ENCODE measurements at regions not wholly inside any gene's neighbourhood (a gene's known extent, or its start where the extent isn't known, plus 50 kb on each side); places are given as distances from the start of the nearest gene placed in this dataset.

- DNase-seq (ENCODE audit: low spot score) = no peak
- in situ Hi-C loops (cut with HindIII; ENCODE audit: low sequenced_read_pairs) = no loop called here
These were observed 251.7 kb downstream of the BCL11A start for GRCh38 chr2:60301726-60302125.

GRCh38 chr2:60299179-60299578 lies 254.3 kb downstream of the BCL11A start:
- no peak for DNase-seq (ENCODE audit: low spot score)
- in situ Hi-C loops (cut with HindIII; ENCODE audit: low sequenced_read_pairs) = no loop called here

GRCh38 chr2:60298006-60298696 lies 255.3 kb downstream of the BCL11A start:
- in situ Hi-C loops (cut with HindIII; ENCODE audit: low sequenced_read_pairs) = no loop called here
- no peak for DNase-seq (ENCODE audit: low spot score)

DNA sequence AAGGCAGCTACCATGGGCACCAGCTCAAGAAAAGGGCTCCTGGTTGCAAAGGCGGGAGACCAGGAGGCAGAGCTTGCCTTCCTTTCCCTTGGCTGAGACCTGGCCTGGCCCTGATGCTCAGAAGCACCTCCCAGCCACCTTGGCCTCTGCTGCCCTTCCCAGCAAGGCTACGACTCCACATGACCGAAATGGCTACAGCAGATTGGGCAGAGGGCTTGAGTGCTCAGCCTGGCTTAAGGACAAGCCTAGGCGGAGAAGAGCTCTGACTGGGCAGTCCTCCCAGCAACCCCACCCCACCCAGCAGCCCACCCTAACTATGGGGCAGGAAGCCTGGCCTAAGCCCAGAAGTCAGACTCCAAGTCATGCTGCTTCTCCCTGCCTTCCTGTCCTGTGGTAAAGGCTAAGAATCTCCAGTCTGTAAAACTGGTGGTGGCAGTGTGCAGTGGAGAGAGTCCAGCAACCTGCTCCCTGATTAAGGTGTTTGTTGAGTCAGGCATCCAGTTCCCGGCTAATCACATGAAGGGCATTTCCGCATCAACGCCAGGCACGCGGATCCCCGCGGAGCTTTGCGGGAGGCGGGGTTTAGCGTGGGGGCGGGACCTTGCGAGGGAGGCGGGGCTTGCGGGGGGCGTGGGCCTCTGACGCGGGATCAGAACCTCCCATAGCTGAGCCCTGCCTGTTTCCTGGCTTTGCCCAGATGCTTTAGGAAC lies 256.0 kb downstream of the BCL11A start:
- no peak for DNase-seq (ENCODE audit: low spot score)
- in situ Hi-C loops (cut with HindIII; ENCODE audit: low sequenced_read_pairs) = no loop called here

DNA sequence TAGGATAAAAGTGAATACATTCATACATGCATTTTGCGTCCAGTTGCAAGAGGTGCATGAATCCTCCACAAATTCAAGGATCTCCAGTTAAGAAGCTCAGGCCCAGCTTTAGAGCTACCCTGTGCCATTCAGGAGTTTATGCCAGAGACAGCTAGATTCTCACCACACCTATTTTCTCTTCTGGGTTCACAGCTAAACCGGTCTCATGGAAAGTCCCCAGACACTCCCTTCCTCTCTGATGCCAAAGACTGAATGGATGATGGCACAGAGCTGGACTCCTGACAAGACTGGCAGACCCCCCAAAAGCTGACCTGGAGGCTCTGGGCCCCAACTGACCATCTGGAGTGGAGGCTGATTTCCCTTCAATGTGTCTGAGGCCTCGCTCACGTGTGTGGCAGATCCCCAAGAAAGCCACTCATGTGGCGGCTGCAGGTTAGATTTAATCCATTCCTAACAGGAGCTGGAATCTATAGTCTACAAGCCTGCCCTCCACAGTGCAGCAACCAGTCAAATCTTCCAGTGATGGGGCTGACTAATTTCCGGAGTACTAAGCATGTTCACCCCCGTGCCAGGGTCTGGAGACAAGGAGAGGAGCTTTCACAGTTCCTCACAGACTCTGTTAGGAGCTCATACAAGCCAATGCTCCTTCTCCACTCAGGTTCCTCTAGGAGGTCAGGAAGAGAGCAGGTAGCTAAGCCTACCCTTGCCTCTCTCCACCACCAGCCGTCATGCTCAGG lies 257.1 kb downstream of the BCL11A start:
- in situ Hi-C loops (cut with HindIII; ENCODE audit: low sequenced_read_pairs) = no loop called here
- DNase-seq (ENCODE audit: low spot score) = no peak

- DNase-seq (ENCODE audit: low spot score) = no peak
- in situ Hi-C loops (cut with HindIII; ENCODE audit: low sequenced_read_pairs) = no loop called here
These were observed 257.9 kb downstream of the BCL11A start for GRCh38 chr2:60295636-60295962.

DNA sequence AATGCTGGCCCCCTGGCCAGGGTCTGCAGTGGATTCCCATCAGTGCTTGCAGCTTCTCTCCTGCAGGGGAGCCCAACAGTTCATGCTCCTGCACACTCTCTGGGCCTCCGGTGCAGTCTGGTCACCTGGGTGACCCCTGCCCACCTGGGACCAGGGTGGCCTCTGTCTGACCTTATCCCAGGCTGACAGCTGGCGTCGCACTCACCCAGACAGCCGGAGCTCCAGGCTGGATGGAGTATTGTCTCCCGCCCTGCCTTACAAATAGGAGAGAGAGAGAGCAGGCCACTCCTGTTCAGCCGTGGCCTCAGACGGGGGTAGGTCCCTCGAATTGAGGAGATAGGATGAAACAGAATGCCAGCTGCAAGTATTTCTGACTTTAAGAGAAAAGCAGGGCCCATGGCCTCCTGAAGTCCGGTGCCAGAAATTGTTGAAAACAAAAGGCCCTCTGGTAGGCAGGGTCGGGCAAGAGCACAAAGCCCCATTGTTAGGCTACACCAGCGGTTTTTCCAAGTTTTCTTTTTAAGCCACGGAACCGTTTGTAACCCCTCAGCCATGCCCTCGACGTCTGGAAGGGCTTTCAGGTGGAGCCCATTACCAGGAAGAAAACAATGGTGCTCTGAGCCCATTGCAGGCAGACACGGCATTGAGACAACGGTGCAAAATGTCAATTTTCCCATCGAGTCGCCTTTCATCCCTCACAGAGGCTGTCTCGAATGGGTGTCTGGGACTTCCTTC lies 258.4 kb downstream of the BCL11A start:
- in situ Hi-C loops (cut with HindIII; ENCODE audit: low sequenced_read_pairs) = no loop called here
- no peak for DNase-seq (ENCODE audit: low spot score)

GRCh38 chr2:60292242-60292641 lies 261.2 kb downstream of the BCL11A start:
- no peak for DNase-seq (ENCODE audit: low spot score)
- in situ Hi-C loops (cut with HindIII; ENCODE audit: low sequenced_read_pairs) = no loop called here

GRCh38 chr2:60290509-60290908 lies 262.9 kb downstream of the BCL11A start:
- in situ Hi-C loops (cut with HindIII; ENCODE audit: low sequenced_read_pairs) = no loop called here
- DNase-seq (ENCODE audit: low spot score) = no peak

- in situ Hi-C loops (cut with HindIII; ENCODE audit: low sequenced_read_pairs) = no loop called here
- no peak for DNase-seq (ENCODE audit: low spot score)
These were observed 267.7 kb downstream of the BCL11A start for GRCh38 chr2:60285626-60286316.

GRCh38 chr2:60283626-60284025 lies 269.8 kb downstream of the BCL11A start:
- DNase-seq (ENCODE audit: low spot score) = no peak
- in situ Hi-C loops (cut with HindIII; ENCODE audit: low sequenced_read_pairs) = no loop called here

DNA sequence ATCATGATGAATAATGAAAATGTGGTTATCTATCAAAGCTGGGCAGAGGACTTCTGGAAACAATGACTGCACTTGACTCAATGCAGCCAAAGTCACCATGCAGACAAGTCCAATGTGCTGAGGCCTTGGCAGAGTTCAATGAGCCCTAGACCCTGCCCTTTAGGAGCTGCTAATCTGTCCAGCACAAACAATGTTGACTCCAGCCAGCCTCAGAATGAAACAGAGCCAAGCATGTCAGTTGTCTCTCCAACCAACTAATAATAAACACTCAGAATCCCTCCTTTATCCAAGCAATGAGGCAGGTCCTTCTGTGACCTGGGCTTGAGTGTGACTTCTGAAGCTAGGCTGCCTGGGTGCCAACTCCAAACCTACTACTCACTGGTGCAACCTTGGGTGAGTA lies 270.6 kb downstream of the BCL11A start:
- DNase-seq (ENCODE audit: low spot score) = no peak
- in situ Hi-C loops (cut with HindIII; ENCODE audit: low sequenced_read_pairs) = no loop called here

DNA sequence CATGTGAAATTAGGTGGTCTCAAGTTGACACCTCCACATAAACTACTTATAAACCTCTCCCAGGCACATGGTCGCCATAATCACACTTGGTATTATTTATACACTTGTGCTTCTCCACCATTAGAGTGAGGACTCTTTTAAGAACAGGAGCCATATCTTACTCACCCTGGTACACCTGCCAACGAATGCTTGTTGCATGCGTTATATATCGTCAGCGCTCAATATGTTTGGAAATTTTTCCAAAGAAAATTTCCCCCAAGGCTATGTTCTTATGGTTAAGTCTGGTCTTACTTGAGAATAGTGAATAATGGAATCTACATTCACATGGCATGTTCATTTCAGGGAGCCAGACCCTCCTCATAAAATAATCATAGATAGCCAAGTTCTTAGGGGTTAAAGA lies 271.7 kb downstream of the BCL11A start:
- DNase-seq (ENCODE audit: low spot score) = no peak
- in situ Hi-C loops (cut with HindIII; ENCODE audit: low sequenced_read_pairs) = no loop called here

GRCh38 chr2:60280238-60280637 lies 273.2 kb downstream of the BCL11A start:
- no peak for DNase-seq (ENCODE audit: low spot score)
- in situ Hi-C loops (cut with HindIII; ENCODE audit: low sequenced_read_pairs) = no loop called here

GRCh38 chr2:60278906-60279305 lies 274.5 kb downstream of the BCL11A start:
- no peak for DNase-seq (ENCODE audit: low spot score)
- in situ Hi-C loops (cut with HindIII; ENCODE audit: low sequenced_read_pairs) = no loop called here

GRCh38 chr2:60275958-60276357 lies 277.5 kb downstream of the BCL11A start:
- in situ Hi-C loops (cut with HindIII; ENCODE audit: low sequenced_read_pairs) = no loop called here
- DNase-seq (ENCODE audit: low spot score) = no peak

GRCh38 chr2:60273836-60274235 lies 279.6 kb downstream of the BCL11A start:
- in situ Hi-C loops (cut with HindIII; ENCODE audit: low sequenced_read_pairs) = no loop called here
- no peak for DNase-seq (ENCODE audit: low spot score)

DNA sequence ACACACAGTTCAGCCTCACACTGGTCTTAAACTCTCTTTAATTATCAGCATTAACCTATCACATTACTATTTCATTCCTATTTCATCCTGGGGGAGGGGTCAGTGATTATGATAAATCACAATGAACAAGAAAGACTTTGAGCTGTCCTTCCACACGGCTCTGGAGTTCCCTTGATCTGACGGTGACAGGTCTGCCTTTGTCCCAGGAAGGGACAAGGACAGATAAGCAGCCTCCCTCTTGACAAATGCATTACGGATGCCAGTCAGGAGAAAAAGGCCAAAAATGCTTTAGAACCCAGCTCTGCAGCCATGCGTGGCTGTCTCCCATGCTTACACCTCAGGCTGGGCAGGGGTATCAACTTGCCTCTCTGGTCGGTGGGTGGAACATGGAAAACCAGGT lies 281.7 kb downstream of the BCL11A start:
- in situ Hi-C loops (cut with HindIII; ENCODE audit: low sequenced_read_pairs) = no loop called here
- DNase-seq (ENCODE audit: low spot score) = no peak

DNA sequence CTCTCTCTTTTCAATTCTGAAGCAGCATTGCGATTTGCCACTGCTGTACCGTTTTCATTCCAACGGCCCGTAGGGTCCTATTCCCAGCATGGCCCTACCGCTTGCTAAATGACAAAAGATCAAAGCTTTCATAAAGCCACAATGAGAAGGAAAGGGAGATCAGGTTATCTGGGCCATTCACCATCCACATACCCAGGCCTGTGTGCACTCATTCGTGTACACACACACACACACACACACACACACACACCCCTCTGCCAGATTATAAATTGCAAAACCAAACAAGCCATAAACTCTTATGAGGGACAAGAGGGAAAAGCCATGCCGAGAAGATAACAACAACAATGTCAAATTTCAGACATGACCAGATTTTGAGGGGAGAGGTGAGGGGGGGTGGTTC lies 282.3 kb downstream of the BCL11A start:
- in situ Hi-C loops (cut with HindIII; ENCODE audit: low sequenced_read_pairs) = no loop called here
- no peak for DNase-seq (ENCODE audit: low spot score)
